ENCODE measurements at regions not wholly inside any gene's neighbourhood (a gene's known extent, or its start where the extent isn't known, plus 50 kb on each side); places are given as distances from the start of the nearest gene placed in this dataset.

DNA sequence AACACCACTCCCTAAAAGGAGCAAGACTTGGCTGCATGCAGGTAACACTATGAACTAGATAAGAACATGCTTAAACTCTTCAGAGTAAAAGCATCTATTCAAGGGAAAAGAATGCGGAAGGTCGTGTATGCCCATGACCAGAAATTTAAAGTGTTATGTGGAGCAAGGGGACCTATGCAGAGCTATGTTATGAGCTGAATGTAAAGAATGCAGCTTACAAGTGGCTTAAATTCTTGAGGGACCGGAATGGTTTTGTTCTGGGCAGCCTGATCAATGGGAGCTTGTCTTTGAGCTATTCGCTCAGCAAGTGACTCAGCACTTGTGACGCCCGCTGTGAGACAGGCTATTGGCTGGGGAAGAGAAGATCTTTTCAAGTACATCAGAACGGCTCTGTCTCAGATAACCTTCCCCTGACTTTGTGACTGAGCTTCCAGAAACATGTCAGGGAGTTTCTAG is 367.5 kb upstream of the THBS1 start:
- Mint-ChIP-seq H3K36me3 (no peaks in the 10 kb centered on the region), H3K9me3 (peaks cover 0 to 19% (median 8%) of the 10 kb centered on the region in 7 donors), H3K27me3 (ENCODE audit: low read depth in 3 of 3) (peaks cover 0 to 5% (median 0%) of the 10 kb centered on the region in 3 donors), H3K4me3 (no peak overlapping the region), H3K4me1 (no peaks in the 10 kb centered on the region), H3K27ac (no peak overlapping the region)
- no peaks in the 10 kb centered on the region for H3K4me1 ChIP-seq (ENCODE audit: control insufficient read depth in 1 of 2, insufficient read depth in 2 of 2, low read length in 2 of 2)
- H3K4me3 ChIP-seq (replicated peaks in 1 of 3; ENCODE audit: low read depth in 2 of 3, low read length in 3 of 3), result no peak overlapping the region
- no peak overlapping the region for H2AFZ ChIP-seq (ENCODE audit: insufficient read depth, low read depth, low read length, poor library complexity, severe bottlenecking)
- H4K20me1 ChIP-seq (ENCODE audit: insufficient read depth, low read length), result no peaks in the 10 kb centered on the region
- peaks cover 0 to 8% of the 10 kb centered on the region in 2 donors for H3K9me3 ChIP-seq (replicated peaks in 1 of 2; ENCODE audit: control insufficient read depth in 1 of 2, insufficient read depth in 1 of 2, low read length in 2 of 2)
- no peak for DNase-seq
- peaks cover 0 to 3% of the 10 kb centered on the region in 2 donors for H3K27me3 ChIP-seq (ENCODE audit: control insufficient read depth in 2 of 2, insufficient read depth in 2 of 2, low read length in 2 of 2)
- H3K79me2 ChIP-seq (ENCODE audit: insufficient read depth, low read length), result no peaks in the 10 kb centered on the region
- H3K4me2 ChIP-seq (replicated peaks; ENCODE audit: extremely low read depth, low read length, poor library complexity, severe bottlenecking), result no peak overlapping the region
- intact Hi-C loops (cut with micrococcal nuclease), result no loop called here
- TF ChIP-seq, protein P1, sequence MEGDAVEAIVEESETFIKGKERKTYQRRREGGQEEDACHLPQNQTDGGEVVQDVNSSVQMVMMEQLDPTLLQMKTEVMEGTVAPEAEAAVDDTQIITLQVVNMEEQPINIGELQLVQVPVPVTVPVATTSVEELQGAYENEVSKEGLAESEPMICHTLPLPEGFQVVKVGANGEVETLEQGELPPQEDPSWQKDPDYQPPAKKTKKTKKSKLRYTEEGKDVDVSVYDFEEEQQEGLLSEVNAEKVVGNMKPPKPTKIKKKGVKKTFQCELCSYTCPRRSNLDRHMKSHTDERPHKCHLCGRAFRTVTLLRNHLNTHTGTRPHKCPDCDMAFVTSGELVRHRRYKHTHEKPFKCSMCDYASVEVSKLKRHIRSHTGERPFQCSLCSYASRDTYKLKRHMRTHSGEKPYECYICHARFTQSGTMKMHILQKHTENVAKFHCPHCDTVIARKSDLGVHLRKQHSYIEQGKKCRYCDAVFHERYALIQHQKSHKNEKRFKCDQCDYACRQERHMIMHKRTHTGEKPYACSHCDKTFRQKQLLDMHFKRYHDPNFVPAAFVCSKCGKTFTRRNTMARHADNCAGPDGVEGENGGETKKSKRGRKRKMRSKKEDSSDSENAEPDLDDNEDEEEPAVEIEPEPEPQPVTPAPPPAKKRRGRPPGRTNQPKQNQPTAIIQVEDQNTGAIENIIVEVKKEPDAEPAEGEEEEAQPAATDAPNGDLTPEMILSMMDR (IDR thresholded peaks at IDR 0.05), result no peak
- H3K36me3 ChIP-seq (replicated peaks in 1 of 2; ENCODE audit: control insufficient read depth in 1 of 2, insufficient read depth in 2 of 2, low read length in 2 of 2), result no peaks in the 10 kb centered on the region
- WGBS (ENCODE audit: insufficient coverage), result 93% methylated on average over 7 of the region's 7 CpGs
- no peak overlapping the region for H3K27ac ChIP-seq (ENCODE audit: low read depth in 1 of 2, low read length in 2 of 2)
- H3K9ac ChIP-seq (ENCODE audit: insufficient read depth, low read length, poor library complexity, severe bottlenecking), result no peak overlapping the region

- no peaks in the 10 kb centered on the region for H3K4me1 ChIP-seq (ENCODE audit: control insufficient read depth in 1 of 2, insufficient read depth in 2 of 2, low read length in 2 of 2)
- H3K36me3 ChIP-seq (replicated peaks in 1 of 2; ENCODE audit: control insufficient read depth in 1 of 2, insufficient read depth in 2 of 2, low read length in 2 of 2), result no peaks in the 10 kb centered on the region
- H3K27me3 ChIP-seq (ENCODE audit: control insufficient read depth in 2 of 2, insufficient read depth in 2 of 2, low read length in 2 of 2), result peaks cover 0 to 3% of the 10 kb centered on the region in 2 donors
- WGBS (ENCODE audit: insufficient coverage), result 100% methylated on average over 3 of the region's 5 CpGs
- intact Hi-C loops (cut with micrococcal nuclease), result no loop called here
- H3K27ac ChIP-seq (ENCODE audit: low read depth in 1 of 2, low read length in 2 of 2), result no peak overlapping the region
- DNase-seq, result no peak
- H3K4me2 ChIP-seq (replicated peaks; ENCODE audit: extremely low read depth, low read length, poor library complexity, severe bottlenecking), result no peak overlapping the region
- TF ChIP-seq, protein P1 (IDR thresholded peaks at IDR 0.05), result no peak
- H3K4me1 Mint-ChIP-seq, result no peaks in the 10 kb centered on the region
- H3K36me3 Mint-ChIP-seq, result no peaks in the 10 kb centered on the region
- no peak overlapping the region for H3K27ac Mint-ChIP-seq
- no peak overlapping the region for H3K4me3 Mint-ChIP-seq
- H3K9ac ChIP-seq (ENCODE audit: insufficient read depth, low read length, poor library complexity, severe bottlenecking), result no peak overlapping the region
- H3K27me3 Mint-ChIP-seq (ENCODE audit: low read depth in 3 of 3), result peaks cover 2 to 5% (median 2%) of the 10 kb centered on the region in 3 donors
- H3K9me3 Mint-ChIP-seq, result peaks cover 0 to 19% (median 8%) of the 10 kb centered on the region in 7 donors
- no peak overlapping the region for H2AFZ ChIP-seq (ENCODE audit: insufficient read depth, low read depth, low read length, poor library complexity, severe bottlenecking)
- H4K20me1 ChIP-seq (ENCODE audit: insufficient read depth, low read length), result no peaks in the 10 kb centered on the region
- no peak overlapping the region for H3K4me3 ChIP-seq (replicated peaks in 1 of 3; ENCODE audit: low read depth in 2 of 3, low read length in 3 of 3)
- peaks cover 0 to 8% of the 10 kb centered on the region in 2 donors for H3K9me3 ChIP-seq (replicated peaks in 1 of 2; ENCODE audit: control insufficient read depth in 1 of 2, insufficient read depth in 1 of 2, low read length in 2 of 2)
- no peaks in the 10 kb centered on the region for H3K79me2 ChIP-seq (ENCODE audit: insufficient read depth, low read length)
Measured at GRCh38 chr15:39215015-39215414, 365.9 kb upstream of the THBS1 start.
